ENCODE measurements at regions not wholly inside any gene's neighbourhood (a gene's known extent, or its start where the extent isn't known, plus 50 kb on each side); places are given as distances from the start of the nearest gene placed in this dataset.

GRCh38 chr6:133093956-133094355, 147.2 kb upstream of the EYA4 start:
- TF ChIP-seq EZH2 (optimal IDR thresholded peaks at IDR 0.05; ENCODE audit: low read depth, low read length) (no peak), CTCF (IDR thresholded peaks at IDR 0.05; ENCODE audit: low read length) (no peak), EZH2phosphoT487 (IDR thresholded peaks at IDR 0.05; ENCODE audit: low read length) (no peak)
